ENCODE measurements at regions not wholly inside any gene's neighbourhood (a gene's known extent, or its start where the extent isn't known, plus 50 kb on each side); places are given as distances from the start of the nearest gene placed in this dataset.

DNA sequence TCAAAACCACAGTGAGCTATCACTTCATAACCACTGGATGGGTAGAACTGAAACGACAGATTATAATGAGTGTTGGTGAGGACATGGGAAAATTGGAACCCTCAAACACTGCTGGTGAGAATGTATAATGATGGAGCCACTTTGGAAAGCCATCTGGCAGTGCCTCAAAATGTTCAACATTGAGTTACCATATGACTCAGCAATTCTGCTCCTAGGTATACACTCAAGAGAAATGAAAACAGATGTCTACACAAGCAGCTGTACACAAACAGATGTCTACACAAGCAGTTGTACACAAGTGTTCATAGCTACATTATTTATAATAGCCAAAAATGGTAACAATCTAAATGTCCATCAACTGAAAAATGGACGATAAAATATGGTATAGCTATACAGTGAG lies 143.9 kb downstream of the PDGFRA start:
- no peak overlapping the region for H3K4me3 ChIP-seq (ENCODE audit: low read length)
- DNase-seq (ENCODE audit: low read depth) = no peak
- TF ChIP-seq, protein P1, sequence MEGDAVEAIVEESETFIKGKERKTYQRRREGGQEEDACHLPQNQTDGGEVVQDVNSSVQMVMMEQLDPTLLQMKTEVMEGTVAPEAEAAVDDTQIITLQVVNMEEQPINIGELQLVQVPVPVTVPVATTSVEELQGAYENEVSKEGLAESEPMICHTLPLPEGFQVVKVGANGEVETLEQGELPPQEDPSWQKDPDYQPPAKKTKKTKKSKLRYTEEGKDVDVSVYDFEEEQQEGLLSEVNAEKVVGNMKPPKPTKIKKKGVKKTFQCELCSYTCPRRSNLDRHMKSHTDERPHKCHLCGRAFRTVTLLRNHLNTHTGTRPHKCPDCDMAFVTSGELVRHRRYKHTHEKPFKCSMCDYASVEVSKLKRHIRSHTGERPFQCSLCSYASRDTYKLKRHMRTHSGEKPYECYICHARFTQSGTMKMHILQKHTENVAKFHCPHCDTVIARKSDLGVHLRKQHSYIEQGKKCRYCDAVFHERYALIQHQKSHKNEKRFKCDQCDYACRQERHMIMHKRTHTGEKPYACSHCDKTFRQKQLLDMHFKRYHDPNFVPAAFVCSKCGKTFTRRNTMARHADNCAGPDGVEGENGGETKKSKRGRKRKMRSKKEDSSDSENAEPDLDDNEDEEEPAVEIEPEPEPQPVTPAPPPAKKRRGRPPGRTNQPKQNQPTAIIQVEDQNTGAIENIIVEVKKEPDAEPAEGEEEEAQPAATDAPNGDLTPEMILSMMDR (conservative IDR thresholded peaks at IDR 0.05; ENCODE audit: low read depth, low read length) = no peak

DNA sequence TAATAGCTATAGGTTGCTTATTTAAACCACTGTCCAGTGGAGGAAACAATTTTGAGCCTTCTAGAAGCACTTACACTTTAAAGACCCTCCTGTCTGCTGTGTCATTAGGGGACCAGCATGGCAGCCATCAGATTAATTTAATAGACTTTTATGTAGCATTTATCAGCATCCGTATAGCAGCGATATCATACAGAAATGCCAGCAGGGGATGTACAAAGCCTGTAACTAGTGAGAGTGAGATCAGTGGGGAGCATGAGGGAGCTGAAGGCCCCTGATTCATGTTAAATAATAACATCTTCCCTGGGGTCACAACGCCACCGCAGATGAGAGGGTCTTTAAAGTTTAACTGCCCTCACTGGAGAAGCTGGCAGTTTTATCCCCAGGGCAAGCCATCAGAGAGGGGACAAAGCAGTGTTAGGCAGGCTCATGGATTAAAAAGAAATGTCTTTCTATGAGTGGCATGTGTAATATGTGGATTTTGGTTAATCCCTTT lies 144.7 kb downstream of the PDGFRA start:
- no peak for DNase-seq (ENCODE audit: low read depth)
- TF ChIP-seq, protein P1 (conservative IDR thresholded peaks at IDR 0.05; ENCODE audit: low read depth, low read length) = no peak
- no peak overlapping the region for H3K4me3 ChIP-seq (ENCODE audit: low read length)

DNA sequence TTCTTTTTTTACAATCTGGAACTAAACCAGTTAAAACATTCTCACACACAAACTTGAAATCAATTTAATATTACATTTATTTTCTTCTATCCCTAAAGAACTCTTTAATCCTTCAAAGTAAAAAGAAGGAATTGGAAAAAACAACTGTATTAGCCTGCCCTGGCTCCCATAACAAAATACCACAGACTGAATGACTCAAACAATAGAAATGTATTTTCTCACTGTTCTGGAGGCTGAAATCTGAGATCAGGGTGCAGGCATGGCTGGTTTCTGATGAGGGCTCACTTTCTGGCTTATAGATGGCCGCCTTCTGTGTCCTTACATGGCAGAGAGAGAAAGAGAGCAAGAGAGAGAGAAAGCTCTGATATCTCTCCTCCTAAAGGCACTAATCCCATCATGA lies 149.4 kb downstream of the PDGFRA start:
- DNase-seq (ENCODE audit: low read depth) = no peak
- H3K4me3 ChIP-seq (ENCODE audit: low read length) = no peak overlapping the region
- TF ChIP-seq, protein P1 (conservative IDR thresholded peaks at IDR 0.05; ENCODE audit: low read depth, low read length) = no peak

DNA sequence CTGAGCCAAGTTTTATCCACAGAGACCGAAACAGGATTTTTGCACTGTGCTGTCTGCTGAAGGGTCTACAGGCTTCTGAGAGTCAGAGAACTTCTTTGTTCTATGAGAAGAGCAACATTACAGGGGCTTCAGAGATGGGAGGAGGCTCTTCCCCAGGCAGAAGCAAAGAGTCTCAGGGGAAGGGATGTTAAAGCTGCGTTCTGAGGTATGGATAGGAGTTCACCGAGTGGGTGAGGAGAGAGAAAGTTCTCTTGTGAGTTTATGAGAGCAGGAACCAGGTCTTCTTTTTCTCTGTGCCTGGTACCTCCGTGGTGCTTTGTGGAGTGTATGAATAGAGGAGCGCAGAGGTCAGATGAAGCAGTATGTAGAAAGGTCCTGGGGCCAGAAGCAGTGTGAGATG lies 155.1 kb downstream of the PDGFRA start:
- no peak overlapping the region for H3K4me3 ChIP-seq (ENCODE audit: low read length)
- TF ChIP-seq, protein P1 (conservative IDR thresholded peaks at IDR 0.05; ENCODE audit: low read depth, low read length) = no peak
- no peak for DNase-seq (ENCODE audit: low read depth)

DNA sequence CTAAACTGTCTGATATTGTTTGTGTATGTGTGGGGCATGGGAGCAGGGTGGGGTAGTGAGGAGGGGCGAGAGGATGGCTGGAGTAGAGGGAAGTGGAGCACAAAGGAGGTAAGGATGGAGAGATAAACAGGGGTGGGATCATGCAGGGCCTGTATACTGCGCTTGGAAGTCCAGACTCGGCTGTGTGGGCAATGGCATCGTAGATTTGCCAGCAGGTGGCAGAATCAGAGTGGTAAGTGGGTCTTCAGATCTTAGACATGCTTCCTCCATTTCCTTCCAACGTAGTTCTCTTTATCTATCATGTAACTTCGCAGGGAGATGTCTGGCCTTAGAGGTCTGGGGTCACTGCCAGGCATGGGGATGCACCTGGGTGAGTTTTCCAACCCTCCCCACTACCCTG lies 155.5 kb downstream of the PDGFRA start:
- peak; percentile 8 for DNase-seq (ENCODE audit: low read depth)
- TF ChIP-seq, protein P1 (conservative IDR thresholded peaks at IDR 0.05; ENCODE audit: low read depth, low read length) = peak; percentile 63

DNA sequence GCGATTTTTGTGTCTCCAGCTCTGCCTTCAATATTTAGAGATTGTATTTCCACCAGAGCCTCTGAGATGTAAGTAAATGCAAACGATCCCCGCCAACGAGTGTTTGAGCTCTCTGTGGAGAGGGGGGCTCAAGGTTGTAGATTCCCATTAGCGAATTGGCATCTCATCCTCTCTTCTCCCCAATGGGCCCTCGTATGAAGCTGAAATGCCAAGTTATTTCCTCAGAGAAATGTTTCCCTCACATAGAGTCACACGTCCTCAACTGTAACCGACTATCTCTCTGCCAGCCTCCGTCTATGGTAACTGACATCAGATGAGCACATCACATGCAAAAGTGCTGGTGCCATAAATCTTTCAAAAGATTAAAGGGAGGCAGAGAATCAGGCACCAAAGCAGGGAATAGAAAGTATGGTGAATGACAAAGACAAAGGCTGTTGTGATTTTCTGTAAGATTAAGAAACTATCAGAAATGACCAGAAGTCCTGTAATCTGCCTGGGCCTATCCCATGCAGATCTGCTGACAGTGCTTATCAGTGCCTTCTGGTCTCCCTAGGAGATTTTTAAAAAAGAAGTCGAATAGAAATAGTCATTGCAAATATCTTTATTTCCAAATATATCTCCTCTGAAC lies 157.1 kb downstream of the PDGFRA start:
- H3K4me3 ChIP-seq (ENCODE audit: low read length) = no peak overlapping the region
- TF ChIP-seq, protein P1 (conservative IDR thresholded peaks at IDR 0.05; ENCODE audit: low read depth, low read length) = no peak
- no peak for DNase-seq (ENCODE audit: low read depth)

More for the DNA sequence above, 155.5 kb downstream of the PDGFRA start:
- H3K4me3 ChIP-seq (ENCODE audit: low read length) = no peak overlapping the region

DNA sequence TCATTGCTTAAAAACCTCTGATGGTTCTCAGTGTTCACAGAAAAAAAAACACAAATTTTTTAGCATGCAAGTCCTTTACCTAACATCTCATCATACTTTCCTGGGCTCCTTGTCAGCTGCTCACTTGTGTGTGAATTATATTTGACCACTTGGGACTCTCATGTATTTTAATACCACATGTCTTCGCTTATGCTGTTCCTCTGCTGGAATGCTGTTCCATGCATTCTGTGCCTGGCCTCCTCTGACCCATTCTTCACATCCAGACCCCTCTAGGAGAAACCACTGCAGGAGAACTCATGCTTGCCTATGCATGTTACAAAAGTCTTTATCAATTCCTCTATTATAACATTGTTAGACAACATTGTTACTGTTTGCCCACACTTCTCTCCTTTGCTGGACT lies 157.6 kb downstream of the PDGFRA start:
- DNase-seq (ENCODE audit: low read depth) = no peak
- TF ChIP-seq, protein P1 (conservative IDR thresholded peaks at IDR 0.05; ENCODE audit: low read depth, low read length) = no peak
- no peak overlapping the region for H3K4me3 ChIP-seq (ENCODE audit: low read length)

Data from retinal pigment epithelial cell (primary cell).